Prostate gland (tissue), 2 donors: ENCODE measurements at regions not wholly inside any gene's neighbourhood (a gene's known extent, or its start where the extent isn't known, plus 50 kb on each side); places are given as distances from the start of the nearest gene placed in this dataset.

Experiments
- DNase-seq: peaks from one replicate; pipeline ENCODE4 v3.0.0-alpha.2; 2019; ENCODE audit warnings: low spot score
- H3K27ac ChIP-seq, 2 donors: fragments of 200-600 bp; sonication (generic); 2 replicates each; pipeline ENCODE4 v1.5.1; 2017 to 2019
- H3K27me3 ChIP-seq: fragments of 200-600 bp; sonication (generic); replicated peaks from 2 replicates; pipeline ENCODE4 v1.5.1; 2019; ENCODE audit not compliant: insufficient read depth
- H3K36me3 ChIP-seq, 2 donors: fragments of 200-600 bp; sonication (generic); 1 replicate in 1 of 2; 2 replicates in 1 of 2; pipeline versions ENCODE4 v1.5.1 to v1.8.1; 2017 to 2019
- H3K4me1 ChIP-seq: fragments of 200-600 bp; sonication (generic); replicated peaks from 2 replicates; pipeline ENCODE4 v1.5.1; 2019
- H3K4me3 ChIP-seq, 2 donors: fragments of 200-600 bp; sonication (generic); 2 replicates each; pipeline ENCODE4 v1.5.1; 2017 to 2019
- H3K9me3 ChIP-seq: fragments of 200-600 bp; sonication (generic); 2 replicates; pipeline ENCODE4 v1.5.1; 2017
- POLR2A ChIP-seq: fragments of 450-650 bp; IDR thresholded peaks from one replicate; pipeline ENCODE4 v1.6.1; 2016; ENCODE audit warnings: antibody characterized with exemption, mild to moderate bottlenecking
- POLR2AphosphoS5 ChIP-seq: sonication (generic); formaldehyde crosslinking; IDR thresholded peaks from one replicate; pipeline ENCODE4 v1.6.1; 2017; ENCODE audit warnings: antibody characterized with exemption
- WGBS: methylation state at CpG from one replicate; pipeline ENCODE4 v1.1.5; 2018; 5-methylcytosine and 5-hydroxymethylcytosine counted together
- intact Hi-C: fragments of 100-400 bp; cut with DNase I; formaldehyde crosslinking; loops from one replicate; pipeline ENCODE4 v1.14.2; 2022
- TF ChIP-seq, protein P1 (sequence below), 4 experiments: fragments of 200-600 bp in 2 of 4; fragments of 450-650 bp in 2 of 4; sonication (generic) in 2 of 4; IDR thresholded peaks; 1 replicate in 3 of 4; 2 replicates in 1 of 4; pipeline ENCODE4 v1.5.1; 2016 to 2019; ENCODE audit warnings: antibody characterized with exemption in 4 of 4, mild to moderate bottlenecking in 2 of 4, moderate library complexity in 2 of 4

DNA sequence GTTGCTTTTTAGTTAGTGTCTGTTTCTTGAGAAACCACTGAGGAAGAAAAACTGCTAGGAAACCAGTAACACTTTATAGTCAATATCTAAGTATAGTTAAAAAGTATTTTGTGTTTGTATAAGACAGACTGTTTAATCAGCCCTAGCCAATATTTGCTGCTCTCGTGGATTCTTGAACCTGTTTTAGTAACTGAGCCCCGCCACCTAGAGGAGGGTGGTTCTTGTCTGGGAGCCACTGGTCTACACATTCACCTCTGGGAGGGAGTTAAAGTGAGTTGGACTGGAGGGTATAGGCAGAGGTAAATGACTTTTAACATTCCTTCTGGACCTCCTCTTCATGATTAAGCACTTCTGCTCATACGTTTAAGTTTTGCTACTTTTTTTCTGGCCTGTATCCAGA, 117.2 kb downstream of the SPATA31D1 start:
- intact Hi-C loops = no loop called here
- no peak overlapping the region for H3K27ac ChIP-seq
- 39% methylated on average over 3 of the region's 3 CpGs for WGBS
- H3K36me3 ChIP-seq = no peaks in the 10 kb centered on the region
- H3K9me3 ChIP-seq = no peaks in the 10 kb centered on the region
- H3K4me3 ChIP-seq = no peak overlapping the region
- no peaks in the 10 kb centered on the region for H3K27me3 ChIP-seq
- peak; percentile 70 for DNase-seq
- no peaks in the 10 kb centered on the region for H3K4me1 ChIP-seq
- TF ChIP-seq POLR2A (no peak), POLR2AphosphoS5 (peak; percentile 66)
- TF ChIP-seq, protein P1, sequence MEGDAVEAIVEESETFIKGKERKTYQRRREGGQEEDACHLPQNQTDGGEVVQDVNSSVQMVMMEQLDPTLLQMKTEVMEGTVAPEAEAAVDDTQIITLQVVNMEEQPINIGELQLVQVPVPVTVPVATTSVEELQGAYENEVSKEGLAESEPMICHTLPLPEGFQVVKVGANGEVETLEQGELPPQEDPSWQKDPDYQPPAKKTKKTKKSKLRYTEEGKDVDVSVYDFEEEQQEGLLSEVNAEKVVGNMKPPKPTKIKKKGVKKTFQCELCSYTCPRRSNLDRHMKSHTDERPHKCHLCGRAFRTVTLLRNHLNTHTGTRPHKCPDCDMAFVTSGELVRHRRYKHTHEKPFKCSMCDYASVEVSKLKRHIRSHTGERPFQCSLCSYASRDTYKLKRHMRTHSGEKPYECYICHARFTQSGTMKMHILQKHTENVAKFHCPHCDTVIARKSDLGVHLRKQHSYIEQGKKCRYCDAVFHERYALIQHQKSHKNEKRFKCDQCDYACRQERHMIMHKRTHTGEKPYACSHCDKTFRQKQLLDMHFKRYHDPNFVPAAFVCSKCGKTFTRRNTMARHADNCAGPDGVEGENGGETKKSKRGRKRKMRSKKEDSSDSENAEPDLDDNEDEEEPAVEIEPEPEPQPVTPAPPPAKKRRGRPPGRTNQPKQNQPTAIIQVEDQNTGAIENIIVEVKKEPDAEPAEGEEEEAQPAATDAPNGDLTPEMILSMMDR (IDR thresholded peaks at IDR 0.05) = peak in 3 of 4 experiments; percentile 12 to 50 (median 41)

DNA sequence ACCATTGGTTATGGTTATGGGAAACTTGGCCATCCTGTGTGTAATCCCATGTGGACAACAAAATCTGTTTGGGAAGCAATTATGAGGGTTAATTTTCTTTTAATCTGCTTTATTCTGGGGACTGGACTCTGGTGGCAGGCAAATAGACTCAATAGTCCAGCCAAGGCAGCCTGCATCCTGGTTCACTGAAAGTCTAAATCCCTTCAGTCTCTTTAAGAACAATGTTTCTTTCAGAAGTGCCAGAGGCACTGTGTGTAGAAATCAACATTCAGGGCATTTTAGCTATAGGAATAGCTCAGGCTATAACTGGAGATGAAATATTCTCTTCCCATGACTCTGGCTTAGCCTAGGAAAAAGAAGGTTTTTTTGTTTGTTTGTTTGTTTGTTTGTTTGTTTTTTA, 118.0 kb downstream of the SPATA31D1 start:
- H3K27me3 ChIP-seq = no peaks in the 10 kb centered on the region
- H3K36me3 ChIP-seq = no peaks in the 10 kb centered on the region
- no peaks in the 10 kb centered on the region for H3K9me3 ChIP-seq
- TF ChIP-seq, protein P1 (IDR thresholded peaks at IDR 0.05) = no peak
- TF ChIP-seq POLR2AphosphoS5 (no peak), POLR2A (no peak)
- no peak overlapping the region for H3K27ac ChIP-seq
- no peaks in the 10 kb centered on the region for H3K4me1 ChIP-seq
- intact Hi-C loops = no loop called here
- DNase-seq = no peak
- no peak overlapping the region for H3K4me3 ChIP-seq

DNA sequence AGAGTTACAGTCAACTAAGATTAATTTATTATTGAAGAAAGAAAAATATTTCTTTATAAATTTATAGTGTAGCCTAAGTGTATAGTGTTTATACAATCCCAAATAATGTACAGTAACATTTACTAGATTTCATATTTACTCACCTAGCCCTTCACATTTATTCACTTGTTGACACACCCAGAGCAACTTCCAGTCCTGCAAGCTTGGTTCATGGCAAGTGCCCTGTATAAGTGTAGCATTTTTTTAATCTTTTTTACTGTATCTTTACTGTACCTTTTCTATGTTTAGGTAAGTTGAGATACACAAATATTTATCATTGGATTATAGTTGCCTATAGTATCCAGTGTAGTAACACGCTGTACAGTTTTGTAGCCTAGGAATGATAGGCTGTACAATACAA, 119.9 kb downstream of the SPATA31D1 start:
- DNase-seq = no peak
- intact Hi-C loops = no loop called here
- no peaks in the 10 kb centered on the region for H3K4me1 ChIP-seq
- H3K4me3 ChIP-seq = no peak overlapping the region
- 91% methylated on average over 1 of the region's 1 CpG for WGBS
- H3K27me3 ChIP-seq = no peaks in the 10 kb centered on the region
- no peaks in the 10 kb centered on the region for H3K9me3 ChIP-seq
- TF ChIP-seq POLR2AphosphoS5 = no peak
- TF ChIP-seq, protein P1 (IDR thresholded peaks at IDR 0.05) = no peak
- no peak overlapping the region for H3K27ac ChIP-seq
- no peaks in the 10 kb centered on the region for H3K36me3 ChIP-seq

DNA sequence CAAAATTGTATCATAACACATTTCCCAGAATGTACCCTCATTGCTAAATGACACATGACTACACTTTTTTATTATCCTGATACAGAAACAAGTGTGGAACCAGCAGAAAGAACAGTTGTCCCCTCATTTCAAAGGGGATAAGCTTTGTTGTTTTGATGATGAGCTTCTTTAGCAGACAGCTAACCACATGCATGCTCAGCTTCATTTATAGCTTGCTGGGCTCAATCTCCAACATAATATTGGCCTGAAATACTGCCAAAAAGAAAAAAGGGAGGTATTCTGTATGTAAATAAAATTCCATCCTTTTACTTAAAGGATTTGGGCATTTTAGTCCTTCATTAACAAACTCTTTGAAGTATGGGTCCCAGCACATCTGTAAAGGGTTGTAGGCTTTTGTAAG, 120.4 kb downstream of the SPATA31D1 start:
- no peaks in the 10 kb centered on the region for H3K36me3 ChIP-seq
- intact Hi-C loops = no loop called here
- no peaks in the 10 kb centered on the region for H3K27me3 ChIP-seq
- DNase-seq = no peak
- TF ChIP-seq, protein P1 (IDR thresholded peaks at IDR 0.05) = no peak
- TF ChIP-seq POLR2AphosphoS5 = no peak
- no peak for TF ChIP-seq POLR2A
- H3K27ac ChIP-seq = no peak overlapping the region
- no peak overlapping the region for H3K4me3 ChIP-seq
- no peaks in the 10 kb centered on the region for H3K9me3 ChIP-seq
- H3K4me1 ChIP-seq = no peaks in the 10 kb centered on the region

DNA sequence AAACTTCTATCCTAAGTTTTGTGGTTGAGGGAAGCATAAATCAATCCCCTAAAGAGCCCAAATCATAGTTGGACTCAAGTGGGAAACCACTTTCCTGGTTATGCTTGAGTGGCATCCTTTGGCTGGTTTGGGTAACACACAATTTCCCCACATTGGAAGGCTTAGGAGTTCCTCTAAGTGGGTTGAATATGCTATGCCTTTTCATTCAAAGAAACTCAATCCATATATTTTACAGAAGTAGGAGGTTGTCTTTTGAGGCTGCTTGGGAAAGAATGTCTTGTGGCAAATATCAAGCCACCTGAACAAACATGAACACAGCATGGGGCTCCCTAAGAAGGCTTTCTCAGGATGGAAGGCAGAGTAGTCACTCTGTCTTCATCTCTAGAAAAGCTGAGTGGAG, 121.1 kb downstream of the SPATA31D1 start:
- no peak for DNase-seq
- Histone ChIP-seq H3K9me3 (no peaks in the 10 kb centered on the region), H3K4me3 (no peak overlapping the region), H3K27ac (no peak overlapping the region), H3K4me1 (no peaks in the 10 kb centered on the region), H3K36me3 (no peaks in the 10 kb centered on the region), H3K27me3 (no peaks in the 10 kb centered on the region)
- TF ChIP-seq, protein P1 (IDR thresholded peaks at IDR 0.05) = no peak
- TF ChIP-seq POLR2A = no peak
- TF ChIP-seq POLR2AphosphoS5 = no peak
- intact Hi-C loops = no loop called here
